H1 (cell line): ENCODE measurements at regions not wholly inside any gene's neighbourhood (a gene's known extent, or its start where the extent isn't known, plus 50 kb on each side); places are given as distances from the start of the nearest gene placed in this dataset.
A peak's percentile ranks its signal among the peaks of the same experiment; 100 is the strongest.

Experiments used
- CTCF ChIA-PET: fragments of 300-600 bp; sonication (Branson Sonifier 250); formaldehyde crosslinking; loops from one replicate; lab custom pipeline; 2021; ENCODE audit not compliant: partially characterized antibody; lab: Charles Lee
- POLR2A ChIA-PET: fragments of 300-600 bp; sonication (Branson Sonifier 250); formaldehyde crosslinking; loops from one replicate; lab custom pipeline; 2021; ENCODE audit warnings: inconsistent platforms; ENCODE audit not compliant: partially characterized antibody; lab: Charles Lee
- DNase-seq, 2 experiments: peaks; one replicate each; pipeline versions ENCODE4 v3.0.0 to v3.0.0-alpha.2; 2010 to 2022; ENCODE audit warnings: low spot score in 2 of 2, low read depth in 1 of 2, mixed read lengths in 1 of 2
- FAIRE-seq: peaks from 2 replicates; lab custom pipeline; 2011; peaks lifted over from hg19 to GRCh38; lab: Jason Lieb, UNC
- H2AFZ ChIP-seq: 2 replicates; pipeline ENCODE4 v1.8.1; 2012; ENCODE audit warnings: low read length, inconsistent platforms
- H2AK5ac ChIP-seq: 2 replicates; pipeline ENCODE4 v1.6.1; 2013; ENCODE audit warnings: low read depth, low read length
- H2BK120ac ChIP-seq: replicated peaks from 2 replicates; pipeline ENCODE3; 2013; ENCODE audit warnings: low read depth, low read length, inconsistent platforms
- H2BK12ac ChIP-seq: 2 replicates; pipeline ENCODE4 v1.6.1; 2013; ENCODE audit warnings: low read depth, low read length
- H2BK15ac ChIP-seq: 2 replicates; pipeline ENCODE4 v1.6.1; 2013; ENCODE audit warnings: low read length
- H2BK20ac ChIP-seq: 2 replicates; pipeline ENCODE4 v1.6.1; 2013; ENCODE audit warnings: low read length
- H2BK5ac ChIP-seq: 2 replicates; pipeline ENCODE4 v1.6.1; 2013; ENCODE audit warnings: low read depth, low read length
- H3K14ac ChIP-seq: 2 replicates; pipeline ENCODE4 v1.6.1; 2013; ENCODE audit warnings: inconsistent platforms; ENCODE audit not compliant: insufficient read length
- H3K18ac ChIP-seq: 2 replicates; pipeline ENCODE4 v1.6.1; 2013; ENCODE audit warnings: low read length; ENCODE audit errors: extremely low read depth
- H3K23ac ChIP-seq: 2 replicates; pipeline ENCODE4 v1.6.1; 2013; ENCODE audit warnings: inconsistent platforms; ENCODE audit not compliant: insufficient read length
- H3K23me2 ChIP-seq: 2 replicates; pipeline ENCODE4 v1.6.1; 2013; ENCODE audit warnings: low read depth, low read length
- H3K27ac ChIP-seq: 2 replicates; pipeline ENCODE4 v1.6.1; 2011; ENCODE audit warnings: low read depth, low read length, inconsistent platforms
- H3K27me3 ChIP-seq, 4 experiments: replicated peaks in 1 of 4; 1 replicate in 1 of 4; 2 replicates in 3 of 4; pipeline versions ENCODE4 v1.6.1 to v1.8.1; 2011 to 2013; ENCODE audit warnings: low read length in 3 of 4, mild to moderate bottlenecking in 3 of 4, inconsistent platforms in 2 of 4, mixed read lengths in 2 of 4, moderate library complexity in 1 of 4; ENCODE audit not compliant: control insufficient read depth in 3 of 4, insufficient read depth in 3 of 4; ENCODE audit errors: extremely low read depth in 1 of 4
- H3K36me3 ChIP-seq, 4 experiments: 2 replicates each; pipeline versions ENCODE4 v1.6.1 to v1.8.1; 2011 to 2013; ENCODE audit warnings: mild to moderate bottlenecking in 4 of 4, low read length in 3 of 4, moderate library complexity in 2 of 4, control low read depth in 1 of 4, inconsistent platforms in 1 of 4; ENCODE audit not compliant: insufficient read depth in 4 of 4, control insufficient read depth in 2 of 4
- H3K4ac ChIP-seq: replicated peaks from 2 replicates; pipeline ENCODE3; 2013; ENCODE audit warnings: low read length, low read depth, mixed read lengths, inconsistent platforms; ENCODE audit not compliant: insufficient read length
- H3K4me1 ChIP-seq, 4 experiments: replicated peaks in 1 of 4; 1 replicate in 1 of 4; 2 replicates in 3 of 4; pipeline versions ENCODE4 v1.6.1 to v1.8.1; 2011 to 2013; ENCODE audit warnings: low read length in 3 of 4, inconsistent platforms in 2 of 4, mixed read lengths in 1 of 4; ENCODE audit not compliant: insufficient read depth in 4 of 4, control insufficient read depth in 3 of 4
- H3K4me2 ChIP-seq, 2 experiments: 2 replicates each; pipeline versions ENCODE4 v1.6.1 to v1.8.1; 2011 to 2013; ENCODE audit warnings: low read depth in 2 of 2, low read length in 2 of 2, control low read depth in 1 of 2, inconsistent platforms in 1 of 2, mild to moderate bottlenecking in 1 of 2; ENCODE audit not compliant: insufficient read depth in 1 of 2
- H3K4me3 ChIP-seq, 4 experiments: fragments of 200-600, 300-600 bp in 1 of 4; sonication (generic), shearing (Covaris generic), sonication (Bioruptor Twin) in 1 of 4; 2 replicates each; pipeline versions ENCODE4 v1.5.1 to v1.8.1; 2011 to 2016; ENCODE audit warnings: low read length in 4 of 4, low read depth in 3 of 4, control low read depth in 2 of 4, inconsistent platforms in 2 of 4, mild to moderate bottlenecking in 2 of 4, mixed read lengths in 1 of 4, moderate library complexity in 1 of 4; ENCODE audit not compliant: insufficient read depth in 2 of 4; ENCODE audit errors: extremely low read depth in 1 of 4
- H3K56ac ChIP-seq: replicated peaks from 2 replicates; pipeline ENCODE3; 2013; ENCODE audit warnings: low read depth, mild to moderate bottlenecking, mixed read lengths, low read length, inconsistent platforms; ENCODE audit not compliant: insufficient read length
- H3K79me1 ChIP-seq: 2 replicates; pipeline ENCODE4 v1.6.1; 2013; ENCODE audit warnings: low read depth, low read length, control low read depth
- H3K79me2 ChIP-seq, 2 experiments: 2 replicates each; pipeline versions ENCODE4 v1.6.1 to v1.8.1; 2012 to 2013; ENCODE audit warnings: low read length in 2 of 2, mild to moderate bottlenecking in 2 of 2, inconsistent platforms in 1 of 2; ENCODE audit not compliant: insufficient read depth in 2 of 2, control insufficient read depth in 1 of 2
- H3K9ac ChIP-seq, 4 experiments: replicated peaks in 1 of 4; 1 replicate in 1 of 4; 2 replicates in 3 of 4; pipeline versions ENCODE4 v1.6.1 to v1.8.1; 2011 to 2013; ENCODE audit warnings: low read depth in 3 of 4, low read length in 3 of 4, control low read depth in 2 of 4, mild to moderate bottlenecking in 2 of 4, moderate library complexity in 2 of 4, inconsistent platforms in 1 of 4; ENCODE audit errors: extremely low read depth in 1 of 4
- H3K9me3 ChIP-seq, 2 experiments: 2 replicates each; pipeline versions ENCODE4 v1.6.1 to v1.8.1; 2012 to 2013; ENCODE audit warnings: mild to moderate bottlenecking in 2 of 2, moderate library complexity in 2 of 2, control low read depth in 1 of 2, inconsistent platforms in 1 of 2, low read depth in 1 of 2, low read length in 1 of 2, mixed read lengths in 1 of 2; ENCODE audit not compliant: insufficient read depth in 2 of 2
- H4K20me1 ChIP-seq, 2 experiments: replicated peaks in 1 of 2; 2 replicates each; pipeline versions ENCODE3 to v1.8.1; 2011 to 2013; ENCODE audit warnings: inconsistent platforms in 2 of 2, low read length in 2 of 2, mild to moderate bottlenecking in 1 of 2; ENCODE audit not compliant: insufficient read depth in 2 of 2, control insufficient read depth in 1 of 2
- H4K5ac ChIP-seq: 2 replicates; pipeline ENCODE4 v1.6.1; 2013; ENCODE audit warnings: low read length, low read depth, mixed read lengths, inconsistent platforms; ENCODE audit not compliant: insufficient read length
- H4K8ac ChIP-seq: 2 replicates; pipeline ENCODE4 v1.8.0; 2013; ENCODE audit warnings: mild to moderate bottlenecking, moderate library complexity, low read length, inconsistent platforms; ENCODE audit not compliant: insufficient read depth; ENCODE audit errors: extremely low read depth
- H4K91ac ChIP-seq: replicated peaks from 2 replicates; pipeline ENCODE3; 2013; ENCODE audit warnings: low read length, mixed read lengths, inconsistent platforms; ENCODE audit not compliant: insufficient read length
- CTBP2 ChIP-seq: IDR thresholded peaks from 2 replicates; pipeline ENCODE4 v1.7.0; 2011; ENCODE audit warnings: borderline replicate concordance, mild to moderate bottlenecking, moderate library complexity, mixed read lengths, low read length; ENCODE audit not compliant: insufficient read depth, insufficient read length
- KDM1A ChIP-seq: fragments of 200-600, 300-600 bp; sonication (generic); IDR thresholded peaks from 2 replicates; pipeline ENCODE4 v1.7.1; 2016; ENCODE audit warnings: mild to moderate bottlenecking, low read length, borderline replicate concordance
- NANOG ChIP-seq: IDR thresholded peaks from 2 replicates; pipeline ENCODE4 v1.6.1; 2011; ENCODE audit warnings: low read length, low read depth, mild to moderate bottlenecking, inconsistent platforms; ENCODE audit not compliant: insufficient read depth, poor library complexity, severe bottlenecking
- RNF2 ChIP-seq: fragments of 200-900, 300-1000 bp; sonication (generic); IDR thresholded peaks from 2 replicates; pipeline ENCODE4 v1.7.1; 2016; ENCODE audit warnings: borderline replicate concordance, low read depth, mild to moderate bottlenecking, antibody characterized with exemption, low read length; ENCODE audit not compliant: poor library complexity, severe bottlenecking; ENCODE audit errors: missing control alignments
- SIRT6 ChIP-seq: IDR thresholded peaks from one replicate; pipeline ENCODE4 v1.7.1; 2012; ENCODE audit warnings: low read length, inconsistent platforms
- WGBS, 2 experiments: shearing (Covaris generic) in 1 of 2; methylation state at CpG; one replicate each; pipeline versions ENCODE4 v1.1.6 to v1.1.7; 2013 to 2015; ENCODE audit warnings: low lambda C conversion rate in 2 of 2, mixed read lengths in 2 of 2, inconsistent platforms in 1 of 2, low coverage in 1 of 2, missing lambda C conversion rate in 1 of 2; ENCODE audit not compliant: insufficient replicate concordance in 2 of 2, insufficient coverage in 1 of 2, insufficient read length in 1 of 2; ENCODE audit errors: extremely low coverage in 1 of 2, missing lambda C conversion rate in 1 of 2; 5-methylcytosine and 5-hydroxymethylcytosine counted together
- TF ChIP-seq, protein P1 (sequence below): IDR thresholded peaks from 2 replicates; pipeline ENCODE4 v1.6.1; 2011; ENCODE audit warnings: low read depth, mild to moderate bottlenecking, low read length; ENCODE audit not compliant: insufficient read depth

DNA sequence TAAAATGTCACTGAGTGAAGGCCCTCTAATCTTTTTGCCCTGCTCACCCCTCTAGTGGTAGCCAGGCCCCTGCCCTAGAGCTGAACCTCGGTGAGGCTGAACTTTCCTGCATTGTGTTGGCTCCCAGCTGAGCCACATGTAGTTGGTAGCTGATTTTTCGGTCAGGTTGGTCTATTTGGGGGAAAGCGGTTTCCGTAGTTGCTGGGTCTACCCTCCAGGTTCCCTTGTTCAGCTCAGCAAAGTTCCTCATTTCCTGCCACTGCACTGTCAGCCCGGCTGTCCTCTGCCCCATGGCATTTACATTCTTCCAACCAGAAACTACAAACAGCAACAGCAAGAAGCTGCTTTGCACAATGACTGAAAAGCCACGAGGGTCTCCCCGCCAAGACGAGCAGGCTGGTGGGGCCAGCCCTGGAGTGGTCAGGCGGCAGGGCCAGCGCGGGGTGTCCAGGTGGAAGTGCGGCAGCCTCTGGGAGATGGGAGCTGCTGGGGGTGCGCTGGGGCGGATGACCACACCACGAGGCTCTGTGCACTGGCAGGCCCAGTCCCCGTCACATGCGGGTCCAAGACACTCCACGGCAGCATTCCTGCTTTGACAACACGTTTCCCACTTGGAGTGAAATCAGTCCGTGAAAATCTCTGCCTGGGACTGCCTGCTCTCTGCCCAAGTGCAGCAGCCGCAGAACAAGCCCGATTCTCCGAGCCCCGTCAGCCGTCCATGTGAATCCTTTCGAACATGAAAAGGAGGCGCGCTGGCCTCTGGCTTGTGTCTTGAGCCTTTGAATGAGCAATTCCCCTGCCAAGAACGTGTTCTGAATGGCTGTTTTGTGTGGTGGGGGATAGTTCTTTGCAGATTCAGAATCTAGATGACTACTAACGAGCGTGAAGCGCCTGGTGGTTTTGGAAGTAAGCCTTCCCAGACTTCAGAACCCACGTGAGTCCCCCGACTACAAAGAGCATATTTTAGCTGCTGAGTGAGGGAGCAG is 159.4 kb downstream of the ASB1 start:
- no peak for TF ChIP-seq CTBP2
- no peak for TF ChIP-seq KDM1A
- TF ChIP-seq, protein P1, sequence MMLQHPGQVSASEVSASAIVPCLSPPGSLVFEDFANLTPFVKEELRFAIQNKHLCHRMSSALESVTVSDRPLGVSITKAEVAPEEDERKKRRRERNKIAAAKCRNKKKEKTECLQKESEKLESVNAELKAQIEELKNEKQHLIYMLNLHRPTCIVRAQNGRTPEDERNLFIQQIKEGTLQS = no peak
- no peak for TF ChIP-seq RNF2
- TF ChIP-seq SIRT6 = no peak
- no peak for TF ChIP-seq NANOG
- Histone ChIP-seq H3K23ac (no peak overlapping the region), H3K56ac (no peak overlapping the region), H2BK5ac (no peak overlapping the region), H2BK12ac (no peak overlapping the region), H3K27ac (no peak overlapping the region), H2AK5ac (no peak overlapping the region), H3K36me3 (no peaks in the 10 kb centered on the region), H3K9me3 (no peaks in the 10 kb centered on the region), H3K4me2 (no peak overlapping the region), H3K4me3 (no peak overlapping the region), H3K79me1 (no peaks in the 10 kb centered on the region), H3K4ac (no peak overlapping the region), H4K91ac (no peak overlapping the region), H3K18ac (no peak overlapping the region), H2AFZ (peak overlapping the region; percentile 12; the same call in 1 of the 2 replicates), H4K5ac (no peak overlapping the region), H2BK120ac (no peak overlapping the region), H4K20me1 (no peaks in the 10 kb centered on the region), H4K8ac (peak overlapping the region; percentile 43; the same call in 1 of the 2 replicates), H3K27me3 (no peaks in the 10 kb centered on the region), H3K14ac (no peak overlapping the region), H3K4me1 (no peaks in the 10 kb centered on the region), H2BK20ac (no peak overlapping the region), H2BK15ac (no peak overlapping the region), H3K79me2 (no peaks in the 10 kb centered on the region), H3K23me2 (no peaks in the 10 kb centered on the region), H3K9ac (no peak overlapping the region)
- no peak for DNase-seq
- no peak for FAIRE-seq
- WGBS, 2 experiments = 90% methylated on average over 34 of the region's 34 CpGs; no CpG with 5 or more reads in 1 of the 2 experiments
- CTCF ChIA-PET = no interaction called here
- POLR2A ChIA-PET = no interaction called here
